Activated naive CD4-positive, alpha-beta T cell treated with anti-CD3 and anti-CD28 coated beads, Interleukin-2, amount 50 U/mL, for 24 hours (primary cell): ENCODE measurements at regions not wholly inside any gene's neighbourhood (a gene's known extent, or its start where the extent isn't known, plus 50 kb on each side); places are given as distances from the start of the nearest gene placed in this dataset.

Experiments
- H3K27ac Mint-ChIP-seq: one replicate; pipeline ENCODE4 v1.8.0; 2021; ENCODE audit warnings: mild to moderate bottlenecking, mixed read lengths
- H3K27me3 Mint-ChIP-seq: one replicate; pipeline ENCODE4 v1.8.0; 2021; ENCODE audit warnings: mixed read lengths
- H3K36me3 Mint-ChIP-seq: one replicate; pipeline ENCODE4 v1.8.0; 2021; ENCODE audit warnings: mixed read lengths
- H3K4me1 Mint-ChIP-seq: one replicate; pipeline ENCODE4 v1.8.0; 2021; ENCODE audit warnings: mixed read lengths
- H3K4me3 Mint-ChIP-seq: one replicate; pipeline ENCODE4 v1.8.0; 2021; ENCODE audit warnings: mild to moderate bottlenecking, mixed read lengths
- H3K9me3 Mint-ChIP-seq: one replicate; pipeline ENCODE4 v1.8.0; 2021; ENCODE audit warnings: mixed read lengths

GRCh38 chr2:42949125-42949524 lies 156.7 kb upstream of the HAAO start:
- Mint-ChIP-seq H3K4me3 (no peak overlapping the region), H3K4me1 (no peaks in the 10 kb centered on the region), H3K9me3 (no peaks in the 10 kb centered on the region), H3K27ac (no peak overlapping the region), H3K36me3 (no peaks in the 10 kb centered on the region), H3K27me3 (no peaks in the 10 kb centered on the region)

GRCh38 chr2:42947809-42948600 lies 155.6 kb upstream of the HAAO start:
- H3K4me3 Mint-ChIP-seq = no peak overlapping the region
- peak overlapping the region; percentile 48 for H3K27ac Mint-ChIP-seq
- H3K27me3 Mint-ChIP-seq = no peaks in the 10 kb centered on the region
- no peaks in the 10 kb centered on the region for H3K4me1 Mint-ChIP-seq
- H3K9me3 Mint-ChIP-seq = no peaks in the 10 kb centered on the region
- H3K36me3 Mint-ChIP-seq = no peaks in the 10 kb centered on the region

DNA sequence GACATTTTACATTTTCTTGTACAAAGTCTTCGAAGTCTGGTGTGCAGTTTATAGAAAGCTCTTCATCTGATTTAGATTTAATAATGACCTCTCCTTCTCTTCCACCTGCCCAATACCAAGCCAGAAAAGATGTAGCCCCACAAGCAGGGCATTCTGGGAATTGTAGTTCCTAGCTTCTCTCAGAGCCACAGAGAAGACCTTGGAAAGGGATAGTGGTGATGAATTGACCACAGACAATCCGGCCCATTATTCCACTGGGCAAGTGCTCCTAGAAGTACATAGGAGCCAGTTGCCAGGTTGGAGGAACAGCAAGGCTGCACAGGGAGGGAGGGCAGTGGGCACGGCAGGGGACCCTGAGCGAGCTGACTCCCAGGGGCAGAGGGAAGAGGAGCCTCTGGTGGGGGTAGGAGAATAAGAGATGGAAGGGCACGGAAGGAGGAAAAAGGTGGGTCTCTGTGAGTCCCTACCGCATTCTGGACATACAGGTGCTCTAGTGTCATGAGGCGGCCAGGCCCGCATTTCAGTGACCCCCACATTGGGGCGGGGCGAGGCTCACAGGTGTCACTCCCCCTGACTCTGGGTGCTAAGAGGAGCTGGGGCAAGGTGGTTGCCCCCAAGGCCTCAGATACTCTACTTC lies 152.5 kb upstream of the HAAO start:
- Mint-ChIP-seq H3K36me3 (no peaks in the 10 kb centered on the region), H3K9me3 (no peaks in the 10 kb centered on the region), H3K27ac (peak overlapping the region; percentile 41), H3K4me3 (no peak overlapping the region), H3K4me1 (no peaks in the 10 kb centered on the region), H3K27me3 (no peaks in the 10 kb centered on the region)

- Mint-ChIP-seq H3K27ac (no peak overlapping the region), H3K9me3 (no peaks in the 10 kb centered on the region), H3K4me3 (no peak overlapping the region), H3K4me1 (no peaks in the 10 kb centered on the region), H3K36me3 (no peaks in the 10 kb centered on the region), H3K27me3 (no peaks in the 10 kb centered on the region)
Observed at GRCh38 chr2:42942990-42943493, 150.7 kb upstream of the HAAO start.

- Mint-ChIP-seq H3K9me3 (no peaks in the 10 kb centered on the region), H3K27me3 (no peaks in the 10 kb centered on the region), H3K36me3 (no peaks in the 10 kb centered on the region), H3K27ac (no peak overlapping the region), H3K4me1 (no peaks in the 10 kb centered on the region), H3K4me3 (no peak overlapping the region)
Observed at GRCh38 chr2:42942214-42942989, 150.0 kb upstream of the HAAO start.

GRCh38 chr2:42941633-42942176 lies 149.3 kb upstream of the HAAO start:
- Mint-ChIP-seq H3K4me1 (no peaks in the 10 kb centered on the region), H3K4me3 (no peak overlapping the region), H3K27ac (no peak overlapping the region), H3K27me3 (no peaks in the 10 kb centered on the region), H3K36me3 (no peaks in the 10 kb centered on the region), H3K9me3 (no peaks in the 10 kb centered on the region)

DNA sequence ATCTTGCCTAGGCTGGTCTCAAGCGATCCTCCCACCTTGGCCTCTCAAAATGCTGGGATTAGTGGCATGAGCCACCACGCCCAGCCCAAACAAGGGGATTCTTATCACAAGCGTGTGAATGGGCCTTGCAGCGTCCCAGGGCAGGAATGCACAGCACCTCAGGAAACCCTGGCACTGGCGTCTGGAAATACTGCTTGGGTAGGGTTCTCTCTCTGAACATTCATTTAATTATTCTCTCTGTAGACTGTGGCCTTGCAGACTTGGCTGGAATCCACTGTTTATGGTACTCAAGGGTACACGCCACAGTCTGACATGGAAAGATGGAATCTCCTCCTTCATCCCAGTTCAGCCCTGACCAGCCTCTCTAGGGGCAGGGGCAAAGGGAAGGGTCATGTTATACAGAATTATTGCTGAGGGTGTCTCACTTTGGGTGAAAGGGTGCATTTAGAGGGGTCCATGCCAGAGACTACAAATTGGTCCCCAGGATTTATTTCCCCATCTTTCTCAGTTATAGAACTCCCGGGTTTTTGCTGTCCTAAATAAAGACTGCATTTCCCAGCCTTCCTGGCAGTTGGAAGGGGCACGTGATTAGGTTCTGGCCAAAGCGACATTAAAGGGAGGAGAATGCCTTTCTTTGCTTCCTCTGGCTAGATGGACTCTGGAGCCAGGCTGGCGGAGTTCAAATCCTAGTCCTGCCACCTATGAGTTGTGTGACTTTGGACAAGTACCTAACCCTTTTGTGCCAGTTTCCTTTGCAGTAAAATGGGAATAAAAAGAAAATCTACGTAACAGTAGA lies 147.2 kb upstream of the HAAO start:
- H3K36me3 Mint-ChIP-seq = no peaks in the 10 kb centered on the region
- H3K4me3 Mint-ChIP-seq = no peak overlapping the region
- H3K27me3 Mint-ChIP-seq = no peaks in the 10 kb centered on the region
- no peaks in the 10 kb centered on the region for H3K4me1 Mint-ChIP-seq
- no peaks in the 10 kb centered on the region for H3K9me3 Mint-ChIP-seq
- H3K27ac Mint-ChIP-seq = no peak overlapping the region

DNA sequence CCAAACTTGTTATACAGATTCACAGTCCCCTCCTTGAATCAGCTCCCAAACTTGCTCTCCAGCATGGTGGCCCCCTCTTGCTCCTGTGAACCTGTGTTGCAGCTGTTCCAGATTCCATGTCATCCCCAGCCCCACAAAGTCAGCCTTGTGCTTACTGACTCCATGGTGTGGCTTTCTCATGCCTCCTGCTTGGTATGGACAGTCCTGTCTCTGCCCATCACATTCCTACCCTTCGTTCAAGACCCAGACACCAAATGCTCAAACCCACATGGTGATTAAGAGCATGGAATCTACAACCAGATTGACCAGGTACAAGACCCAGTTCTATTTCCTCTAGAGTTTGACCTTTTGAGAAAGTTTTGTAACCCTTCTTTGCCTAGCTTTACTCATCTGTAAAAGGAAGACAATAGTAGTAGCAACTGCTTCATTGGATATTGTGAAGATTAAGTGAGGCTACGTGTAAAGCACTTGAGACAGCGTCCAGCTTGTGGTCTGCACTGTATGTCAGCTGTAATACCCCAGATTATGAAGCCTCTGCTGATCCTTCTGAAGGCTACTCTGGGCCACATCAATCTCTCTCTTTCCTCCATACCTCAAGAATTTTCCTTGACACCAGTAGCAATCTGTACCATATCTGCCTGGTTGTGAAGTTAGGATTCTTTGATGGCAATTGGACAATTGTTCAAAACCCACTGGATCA lies 146.4 kb upstream of the HAAO start:
- no peaks in the 10 kb centered on the region for H3K36me3 Mint-ChIP-seq
- H3K4me3 Mint-ChIP-seq = no peak overlapping the region
- no peaks in the 10 kb centered on the region for H3K9me3 Mint-ChIP-seq
- H3K27ac Mint-ChIP-seq = no peak overlapping the region
- H3K4me1 Mint-ChIP-seq = no peaks in the 10 kb centered on the region
- no peaks in the 10 kb centered on the region for H3K27me3 Mint-ChIP-seq

- no peaks in the 10 kb centered on the region for H3K36me3 Mint-ChIP-seq
- no peak overlapping the region for H3K27ac Mint-ChIP-seq
- H3K4me3 Mint-ChIP-seq = no peak overlapping the region
- no peaks in the 10 kb centered on the region for H3K9me3 Mint-ChIP-seq
- H3K27me3 Mint-ChIP-seq = no peaks in the 10 kb centered on the region
- no peaks in the 10 kb centered on the region for H3K4me1 Mint-ChIP-seq
Observed at GRCh38 chr2:42937171-42937875, 144.9 kb upstream of the HAAO start.

DNA sequence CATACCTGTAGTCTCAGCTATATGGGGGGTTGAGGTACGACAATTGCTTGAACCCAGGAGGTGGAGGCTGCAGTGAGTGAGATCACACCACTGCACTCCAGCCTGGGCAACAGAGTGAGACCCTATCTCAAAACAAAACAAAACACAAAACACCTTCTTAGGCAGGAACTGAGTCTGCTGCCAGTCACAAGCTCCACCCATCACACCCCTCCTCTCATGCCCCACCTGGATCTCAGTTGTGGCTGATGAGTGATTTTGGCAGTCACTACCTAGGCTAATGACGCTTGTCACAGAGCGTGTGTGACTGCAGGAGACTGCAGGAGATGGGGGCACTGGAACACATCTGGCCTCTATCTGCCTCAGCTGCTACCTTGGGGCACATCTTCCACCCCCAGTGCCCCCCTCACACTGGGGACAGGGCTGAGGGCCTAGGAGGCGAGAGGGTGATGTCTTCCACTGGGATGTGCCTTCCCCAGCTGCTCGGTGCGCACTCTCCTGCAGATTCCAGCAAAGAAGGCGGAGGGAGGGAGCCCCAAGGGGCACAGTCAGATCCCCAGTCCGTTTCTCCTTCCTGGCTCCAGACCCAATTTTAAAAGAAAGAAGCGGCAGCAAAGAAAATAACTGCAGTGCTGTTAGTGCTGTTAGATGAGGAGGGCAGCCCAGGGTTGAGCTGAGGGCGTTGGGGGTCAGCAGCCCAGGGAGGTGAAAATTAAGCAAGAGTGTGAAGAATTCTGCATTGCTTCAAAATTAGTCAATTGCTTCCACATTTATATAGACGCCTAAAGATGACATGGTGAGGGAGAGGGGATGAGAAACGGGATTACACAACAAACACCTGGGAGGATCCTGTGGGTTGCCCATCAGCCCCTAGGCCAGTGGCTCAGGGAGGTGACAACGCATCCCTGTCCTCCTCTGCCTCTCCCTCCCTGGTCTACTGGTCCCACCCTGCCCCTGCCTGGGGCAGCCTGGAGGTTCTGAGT lies 143.6 kb upstream of the HAAO start:
- H3K36me3 Mint-ChIP-seq = no peaks in the 10 kb centered on the region

DNA sequence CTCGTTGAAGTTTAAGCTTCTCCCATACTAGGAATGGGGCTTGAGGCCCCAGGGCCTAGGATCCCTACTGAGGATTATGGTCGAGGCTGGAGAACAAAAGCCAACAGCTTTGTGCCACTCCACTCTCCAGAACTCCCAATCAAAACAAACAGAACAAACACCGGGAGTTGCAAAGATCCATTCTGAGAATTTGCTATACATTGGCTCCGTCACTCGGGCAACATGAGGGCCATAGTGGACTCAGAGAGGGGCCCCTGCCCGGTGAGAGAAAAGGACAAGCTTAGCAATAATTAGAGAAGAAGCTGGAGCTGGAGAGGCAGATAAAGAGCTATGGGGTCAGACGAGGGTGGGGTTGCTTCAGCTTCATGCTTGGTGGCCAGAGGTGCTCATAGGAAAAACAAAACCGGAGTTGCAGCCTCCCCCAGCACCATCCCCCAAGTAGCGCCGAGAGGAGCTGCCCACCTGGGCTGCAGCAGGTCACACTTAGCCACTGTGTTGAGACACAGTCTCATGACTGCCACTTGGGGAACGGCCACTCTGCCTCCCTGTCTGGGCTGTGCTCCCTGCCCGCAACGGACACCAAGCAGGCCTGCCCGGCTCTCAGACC lies 142.3 kb upstream of the HAAO start:
- Mint-ChIP-seq H3K4me3 (no peak overlapping the region), H3K27ac (no peak overlapping the region), H3K9me3 (no peaks in the 10 kb centered on the region), H3K27me3 (no peaks in the 10 kb centered on the region), H3K36me3 (no peaks in the 10 kb centered on the region), H3K4me1 (no peaks in the 10 kb centered on the region)

More for the DNA sequence above, 143.6 kb upstream of the HAAO start:
- no peaks in the 10 kb centered on the region for H3K4me1 Mint-ChIP-seq
- H3K9me3 Mint-ChIP-seq = no peaks in the 10 kb centered on the region
- no peaks in the 10 kb centered on the region for H3K27me3 Mint-ChIP-seq
- no peak overlapping the region for H3K27ac Mint-ChIP-seq
- no peak overlapping the region for H3K4me3 Mint-ChIP-seq

- H3K4me1 Mint-ChIP-seq = no peaks in the 10 kb centered on the region
- no peaks in the 10 kb centered on the region for H3K36me3 Mint-ChIP-seq
- H3K4me3 Mint-ChIP-seq = no peak overlapping the region
- no peaks in the 10 kb centered on the region for H3K27me3 Mint-ChIP-seq
- no peaks in the 10 kb centered on the region for H3K9me3 Mint-ChIP-seq
- H3K27ac Mint-ChIP-seq = no peak overlapping the region
Observed at GRCh38 chr2:42933824-42934254, 141.5 kb upstream of the HAAO start.
